GM21360 (cell line): ENCODE measurements at regions not wholly inside any gene's neighbourhood (a gene's known extent, or its start where the extent isn't known, plus 50 kb on each side); places are given as distances from the start of the nearest gene placed in this dataset.

ENCODE experiments used
- ATAC-seq: cut with Tn5 transposase; IDR thresholded peaks from one replicate; pipeline ENCODE4 v1.9.1; 2021; ENCODE audit warnings: mild to moderate bottlenecking, moderate library complexity; ENCODE audit not compliant: unreplicated experiment

GRCh38 chr6:118761645-118762044 lies 110.3 kb upstream of the CEP85L start:
- ATAC-seq = no peak

- ATAC-seq = no peak
Observed at GRCh38 chr6:118758946-118759345, 107.6 kb upstream of the CEP85L start.

- ATAC-seq = no peak
Observed at GRCh38 chr6:118755941-118756646, 104.7 kb upstream of the CEP85L start.

GRCh38 chr6:118752803-118753202 lies 101.4 kb upstream of the CEP85L start:
- ATAC-seq = no peak

- no peak for ATAC-seq
Observed at GRCh38 chr6:118751072-118751471, 99.7 kb upstream of the CEP85L start.

DNA sequence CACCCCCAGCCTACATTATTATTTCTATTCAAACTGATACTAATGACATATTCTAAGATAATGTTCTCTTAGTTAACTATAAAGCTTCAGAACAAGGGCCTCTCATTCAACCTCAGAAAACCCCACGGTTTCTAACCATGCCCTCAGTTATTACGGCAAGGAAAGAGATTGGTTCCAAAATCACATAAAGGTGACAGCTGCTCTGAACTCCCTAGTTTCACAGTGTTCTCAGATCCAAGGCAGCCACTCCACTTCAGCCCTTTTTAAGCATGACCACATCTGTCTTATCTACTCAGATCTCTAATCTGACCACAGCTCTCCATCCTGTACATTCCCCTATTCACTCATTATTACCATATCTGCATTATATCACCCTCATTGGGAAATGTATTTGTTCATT lies 98.8 kb upstream of the CEP85L start:
- no peak for ATAC-seq

- ATAC-seq = no peak
Observed at GRCh38 chr6:118748311-118749062, 97.1 kb upstream of the CEP85L start.

- ATAC-seq = no peak
Observed at GRCh38 chr6:118746825-118747174, 95.4 kb upstream of the CEP85L start.

- no peak for ATAC-seq
Observed at GRCh38 chr6:118746145-118746824, 94.9 kb upstream of the CEP85L start.

GRCh38 chr6:118745156-118745555 lies 93.8 kb upstream of the CEP85L start:
- ATAC-seq = no peak

DNA sequence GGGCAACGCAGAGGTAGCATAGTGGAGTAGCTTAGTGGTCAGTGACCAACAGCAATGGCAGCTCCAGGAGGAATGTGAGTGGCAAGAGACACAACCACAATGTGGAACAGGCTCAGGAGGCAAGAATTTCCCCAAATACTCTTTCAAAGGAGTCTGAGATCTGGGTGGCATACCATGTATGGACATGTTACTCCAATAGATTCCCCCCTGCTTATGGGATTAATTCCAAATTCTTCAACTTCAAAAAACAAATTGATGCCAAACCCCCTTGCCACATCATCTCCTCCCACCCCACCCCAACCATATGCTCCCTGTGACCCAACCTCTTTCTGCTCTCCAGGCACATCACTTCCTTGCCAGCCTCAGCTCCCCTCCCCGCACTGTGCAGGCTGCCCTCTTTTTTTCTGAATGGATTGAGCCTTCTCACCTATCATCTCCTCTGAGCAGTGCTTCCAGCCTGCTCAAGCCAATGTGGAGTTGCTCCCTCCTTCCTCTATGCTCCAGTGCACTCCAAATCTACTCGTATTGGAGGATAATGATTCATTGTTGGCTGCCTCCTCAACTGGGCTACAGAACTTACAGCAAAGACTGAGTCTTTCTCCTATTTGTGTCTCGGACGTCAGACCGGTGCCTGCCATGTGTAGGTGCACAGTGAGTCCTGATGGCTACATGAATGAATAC lies 93.0 kb upstream of the CEP85L start:
- ATAC-seq = no peak

GRCh38 chr6:118743746-118744145 lies 92.4 kb upstream of the CEP85L start:
- ATAC-seq = no peak

DNA sequence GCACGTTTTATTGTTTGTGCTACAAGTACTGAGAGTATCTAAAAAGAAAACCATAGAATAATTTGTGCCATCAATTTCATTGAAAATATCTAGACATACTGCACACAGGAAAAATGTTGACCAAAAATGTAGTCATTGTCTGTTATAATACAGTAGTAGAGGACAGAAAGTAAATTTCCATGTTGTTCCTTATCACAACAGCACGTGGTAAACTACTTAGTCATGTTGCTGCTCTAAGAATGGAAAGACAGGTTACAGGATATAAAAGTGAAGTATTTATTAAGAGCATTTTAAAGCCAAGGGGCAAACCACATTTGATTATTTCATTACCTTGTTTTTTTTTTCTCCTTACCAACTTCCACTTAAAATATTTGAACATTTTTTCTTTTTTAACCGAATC lies 89.0 kb upstream of the CEP85L start:
- ATAC-seq = no peak

DNA sequence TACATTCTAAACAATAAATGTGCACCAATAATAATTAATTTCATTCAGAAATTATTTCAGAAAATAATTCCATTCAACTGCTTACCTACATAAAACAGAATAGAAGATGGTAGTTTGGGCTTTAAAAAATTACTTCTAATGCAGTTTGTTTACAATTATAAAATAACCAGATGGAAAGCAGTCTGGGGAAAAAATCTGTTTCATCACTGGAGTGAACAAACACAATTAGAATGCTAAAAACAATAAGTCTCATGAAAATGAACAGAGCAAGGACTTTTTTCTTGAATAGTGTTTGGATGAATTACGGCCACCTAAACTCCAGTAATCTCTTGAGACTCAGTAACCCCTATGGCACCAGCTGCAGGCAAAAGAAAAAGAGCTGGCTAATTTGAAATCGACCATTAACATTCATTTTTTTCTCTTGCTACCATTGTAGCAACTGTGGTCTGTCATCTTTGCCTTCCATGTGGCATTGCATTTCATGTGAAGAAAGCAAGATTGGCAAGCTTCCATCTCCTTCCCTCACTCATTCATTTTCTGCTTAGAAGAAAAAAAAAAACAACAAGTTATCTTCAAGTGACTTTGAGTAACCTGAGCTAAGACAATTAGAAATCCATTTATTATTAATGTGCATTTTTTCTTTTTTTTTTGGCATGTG lies 88.4 kb upstream of the CEP85L start:
- no peak for ATAC-seq

DNA sequence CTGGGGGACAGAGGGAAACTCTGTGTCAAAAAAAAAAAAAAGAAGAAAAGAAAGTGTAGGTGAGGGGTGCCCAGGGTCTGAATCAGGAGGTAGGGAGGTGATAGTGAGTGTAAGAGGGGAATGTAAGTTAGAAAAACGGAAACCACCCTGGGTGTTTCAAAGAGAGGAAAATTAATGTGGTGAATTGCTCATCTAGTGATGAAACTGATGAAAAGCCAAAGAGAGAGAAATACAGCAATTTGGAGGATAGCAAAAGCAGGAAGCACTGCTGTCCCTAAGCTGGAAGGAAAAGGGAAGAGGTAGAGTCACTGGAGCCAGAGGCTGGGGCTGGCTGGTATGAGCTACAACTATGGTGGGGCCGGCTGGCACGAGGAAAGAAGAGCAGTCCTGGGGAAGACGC lies 85.0 kb upstream of the CEP85L start:
- no peak for ATAC-seq

GRCh38 chr6:118735320-118735719 lies 83.9 kb upstream of the CEP85L start:
- ATAC-seq = no peak

GRCh38 chr6:118725944-118726343 lies 74.6 kb upstream of the CEP85L start:
- no peak for ATAC-seq

DNA sequence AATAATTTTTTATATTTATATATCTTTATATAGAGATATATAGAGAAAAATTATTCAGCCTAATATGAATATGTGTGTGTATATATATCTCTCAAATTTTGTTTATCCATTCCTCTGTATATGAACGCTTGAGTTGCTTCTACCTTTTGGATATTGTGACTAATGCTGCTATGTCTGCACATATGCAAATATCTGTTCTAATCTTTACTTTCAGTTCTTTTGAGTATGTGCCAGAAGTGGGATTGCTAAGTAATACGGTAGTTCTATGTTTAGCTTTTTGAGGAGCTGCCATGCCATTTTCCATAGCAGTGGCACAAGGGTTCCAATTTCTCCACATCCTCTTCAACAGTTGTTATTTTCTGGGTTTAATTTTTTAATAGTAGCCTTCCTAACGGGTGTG lies 72.8 kb upstream of the CEP85L start:
- ATAC-seq = peak; percentile 80

GRCh38 chr6:118722829-118723813 lies 71.7 kb upstream of the CEP85L start:
- ATAC-seq = no peak

- no peak for ATAC-seq
Observed at GRCh38 chr6:118720125-118720473, 68.7 kb upstream of the CEP85L start.
